OCI-LY7 (cell line): ENCODE measurements at regions not wholly inside any gene's neighbourhood (a gene's known extent, or its start where the extent isn't known, plus 50 kb on each side); places are given as distances from the start of the nearest gene placed in this dataset.

Source experiments
- BruUV-seq: library from RNA; stranded (reverse); fragments of 400-500 nt; replicated peaks from 2 replicates; lab custom pipeline; 2021; lab: Mats Ljungman, UMichigan
- CTCF ChIA-PET: fragments of 300-600 bp; sonication (Branson Sonifier 250); formaldehyde crosslinking; loops from one replicate; lab custom pipeline; 2022; ENCODE audit warnings: antibody characterized with exemption; ENCODE audit not compliant: unreplicated experiment; lab: Charles Lee
- POLR2A ChIA-PET: fragments of 300-600 bp; sonication (Branson Sonifier 250); formaldehyde crosslinking; loops from one replicate; lab custom pipeline; 2022; ENCODE audit warnings: antibody characterized with exemption; lab: Charles Lee
- DNase-seq: peaks from one replicate; pipeline ENCODE4 v3.0.0-alpha.2; 2015; ENCODE audit warnings: low spot score
- H2AFZ ChIP-seq: fragments of 200-600 bp; sonication (generic), shearing (Covaris generic); 2 replicates; pipeline ENCODE4 v1.6.1; 2014; ENCODE audit warnings: mild to moderate bottlenecking, antibody characterized with exemption, low read length, moderate library complexity
- H3K27ac ChIP-seq: fragments of 200-600 bp; sonication (generic); 2 replicates; pipeline ENCODE4 v1.5.1; 2014; ENCODE audit warnings: mixed run types, low read depth, mild to moderate bottlenecking, moderate library complexity, low read length, inconsistent platforms; ENCODE audit not compliant: poor library complexity, severe bottlenecking
- H3K36me3 ChIP-seq: fragments of 200-600 bp; sonication (generic); 2 replicates; pipeline ENCODE4 v1.6.1; 2014; ENCODE audit warnings: mild to moderate bottlenecking, antibody characterized with exemption, low read length, moderate library complexity, mixed read lengths; ENCODE audit not compliant: insufficient read depth
- H3K4me1 ChIP-seq: fragments of 200-600 bp; sonication (generic); 2 replicates; pipeline ENCODE4 v1.5.1; 2014; ENCODE audit warnings: mild to moderate bottlenecking, low read length; ENCODE audit not compliant: insufficient read depth, poor library complexity, severe bottlenecking
- H3K4me2 ChIP-seq: fragments of 200-600 bp; sonication (generic); 2 replicates; pipeline ENCODE4 v1.6.1; 2014; ENCODE audit warnings: mild to moderate bottlenecking, low read length
- H3K4me3 ChIP-seq: fragments of 200-600 bp; sonication (generic); 2 replicates; pipeline ENCODE4 v1.5.1; 2014; ENCODE audit warnings: mild to moderate bottlenecking, low read depth, low read length; ENCODE audit not compliant: poor library complexity, severe bottlenecking
- H3K79me2 ChIP-seq: fragments of 200-600 bp; sonication (generic); 2 replicates; pipeline ENCODE4 v1.6.1; 2016; ENCODE audit warnings: low read depth, mild to moderate bottlenecking, low read length, moderate library complexity, mixed read lengths; ENCODE audit not compliant: insufficient read depth
- H3K9me2 ChIP-seq: fragments of 200-600 bp; sonication (generic); 2 replicates; pipeline ENCODE4 v1.6.1; 2016; ENCODE audit warnings: mild to moderate bottlenecking, low read length, mixed read lengths; ENCODE audit not compliant: insufficient read depth
- H3K9me3 ChIP-seq: fragments of 200-600 bp; sonication (generic); 2 replicates; pipeline ENCODE4 v1.6.1; 2014; ENCODE audit warnings: mild to moderate bottlenecking, mixed run types, low read length, mixed read lengths
- H4K20me1 ChIP-seq: fragments of 200-600 bp; sonication (generic); 2 replicates; pipeline ENCODE4 v1.6.1; 2014; ENCODE audit warnings: mild to moderate bottlenecking, antibody characterized with exemption, low read length, moderate library complexity, mixed read lengths; ENCODE audit not compliant: insufficient read depth
- CTCF ChIP-seq: fragments of 200-600 bp; sonication (generic); conservative IDR thresholded peaks from 2 replicates; pipeline ENCODE4 v1.5.1; 2014; ENCODE audit warnings: mild to moderate bottlenecking, antibody characterized with exemption, low read length, moderate library complexity, mixed read lengths
- EZH2phosphoT487 ChIP-seq: fragments of 200-600 bp; sonication (generic); IDR thresholded peaks from 2 replicates; pipeline ENCODE4 v1.6.1; 2018; ENCODE audit warnings: low read depth, borderline replicate concordance, mild to moderate bottlenecking, mixed run types, antibody characterized with exemption, low read length, moderate library complexity, mixed read lengths
- intact Hi-C: fragments of 100-400 bp; cut with micrococcal nuclease; formaldehyde crosslinking; loops from one replicate; pipeline ENCODE4 v1.10.0; 2022; ENCODE audit not compliant: unreplicated experiment

GRCh38 chr3:35389907-35390306 lies 249.4 kb upstream of the ARPP21 start:
- no TSS peak for BruUV-seq

GRCh38 chr3:35392187-35392586 lies 247.1 kb upstream of the ARPP21 start:
- H3K79me2 ChIP-seq = no peaks in the 10 kb centered on the region
- H2AFZ ChIP-seq = no peak overlapping the region
- H3K4me2 ChIP-seq = no peak overlapping the region
- ChIA-PET CTCF (no interaction called here), POLR2A (no interaction called here)
- H3K9me3 ChIP-seq = peaks cover 10% of the 10 kb centered on the region; the same call in 1 of the 2 replicates
- no peak overlapping the region for H3K4me3 ChIP-seq
- no peaks in the 10 kb centered on the region for H4K20me1 ChIP-seq
- TF ChIP-seq EZH2phosphoT487 (no peak), CTCF (no peak)
- no peak for DNase-seq
- no peaks in the 10 kb centered on the region for H3K36me3 ChIP-seq
- no TSS peak for BruUV-seq
- intact Hi-C loops = no loop called here
- H3K4me1 ChIP-seq = no peaks in the 10 kb centered on the region
- no peaks in the 10 kb centered on the region for H3K9me2 ChIP-seq
- H3K27ac ChIP-seq = no peak overlapping the region

More at GRCh38 chr3:35389907-35390306, 249.4 kb upstream of the ARPP21 start:
- H3K4me1 ChIP-seq = no peaks in the 10 kb centered on the region
- no peak overlapping the region for H3K27ac ChIP-seq
- ChIA-PET CTCF (no interaction called here), POLR2A (interaction anchor here (0.7 kb wide), 1 partner anchor 49 kb away, joined by 3 read pairs; no protein-coding TSS in a partner anchor)
- H3K79me2 ChIP-seq = no peaks in the 10 kb centered on the region
- no peaks in the 10 kb centered on the region for H3K9me2 ChIP-seq
- no peak for DNase-seq
- no peak for TF ChIP-seq CTCF
- TF ChIP-seq EZH2phosphoT487 = no peak
- H3K4me2 ChIP-seq = no peak overlapping the region
- intact Hi-C loops = no loop called here
- H3K4me3 ChIP-seq = no peak overlapping the region
- H3K9me3 ChIP-seq = peaks cover 10% of the 10 kb centered on the region; the same call in 1 of the 2 replicates
- H3K36me3 ChIP-seq = no peaks in the 10 kb centered on the region
- H4K20me1 ChIP-seq = no peaks in the 10 kb centered on the region
- H2AFZ ChIP-seq = no peak overlapping the region

DNA sequence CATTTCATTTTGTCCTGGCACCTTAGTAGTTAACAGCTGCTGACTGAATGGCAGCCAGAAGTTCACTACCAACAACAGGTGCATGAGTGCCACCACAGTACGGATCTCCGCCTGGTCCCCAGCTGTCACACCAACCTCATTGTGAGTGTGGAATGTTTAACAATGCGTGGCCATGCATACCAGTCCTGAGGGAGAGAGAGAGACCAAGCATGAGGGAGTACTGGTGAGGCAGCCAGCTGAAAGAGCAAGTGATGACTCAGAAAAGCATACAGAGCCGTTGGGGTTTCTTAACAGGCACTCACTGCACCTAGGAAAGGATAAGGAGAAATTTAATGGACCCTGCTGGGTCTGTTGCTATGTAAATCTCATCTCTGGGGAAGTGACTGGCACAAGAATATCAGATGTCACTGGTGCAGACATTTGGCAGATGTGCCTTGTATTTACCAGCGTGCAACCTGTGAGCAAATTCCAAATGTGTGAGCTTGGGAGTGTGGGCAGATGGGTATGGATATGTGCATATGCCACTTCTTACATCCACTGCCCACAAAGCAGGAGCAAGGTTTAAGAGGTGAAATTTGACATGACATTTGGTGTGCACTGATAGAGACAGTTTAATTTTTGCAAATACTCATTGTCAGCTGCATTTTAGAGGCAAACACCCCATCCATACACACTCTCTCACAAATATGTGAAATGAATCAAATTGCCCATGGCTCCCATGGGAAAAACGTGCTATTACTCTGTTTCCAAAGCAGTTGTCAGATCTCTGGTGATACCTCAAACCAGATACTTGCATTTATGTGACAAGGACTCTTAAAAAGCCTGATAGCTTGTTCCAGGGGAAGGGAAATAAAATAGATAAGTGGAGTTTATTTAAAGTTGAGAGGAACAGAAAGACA lies 245.2 kb upstream of the ARPP21 start:
- no peaks in the 10 kb centered on the region for H4K20me1 ChIP-seq
- CTCF ChIA-PET = no interaction called here
- no peaks in the 10 kb centered on the region for H3K4me1 ChIP-seq
- no peak for DNase-seq
- no peaks in the 10 kb centered on the region for H3K79me2 ChIP-seq
- H3K36me3 ChIP-seq = no peaks in the 10 kb centered on the region
- BruUV-seq = no TSS peak
- no peak overlapping the region for H3K27ac ChIP-seq
- TF ChIP-seq CTCF (no peak), EZH2phosphoT487 (no peak)
- H3K9me3 ChIP-seq = peaks cover 10% of the 10 kb centered on the region; the same call in 1 of the 2 replicates
- POLR2A ChIA-PET = no interaction called here
- intact Hi-C loops = no loop called here
- no peaks in the 10 kb centered on the region for H3K9me2 ChIP-seq
- H3K4me3 ChIP-seq = no peak overlapping the region
- no peak overlapping the region for H3K4me2 ChIP-seq
- no peak overlapping the region for H2AFZ ChIP-seq
